Adrenal gland (tissue), 5 donors: ENCODE measurements at regions not wholly inside any gene's neighbourhood (a gene's known extent, or its start where the extent isn't known, plus 50 kb on each side); places are given as distances from the start of the nearest gene placed in this dataset.

Experiments used
- CTCF ChIP-seq, 6 experiments: fragments of 450-650 bp in 4 of 6; fragments of 200-600 bp in 2 of 6; sonication (generic) in 1 of 6; IDR thresholded peaks; 1 replicate in 5 of 6; 2 replicates in 1 of 6; pipeline versions ENCODE4 v1.5.1 to v1.8.0; 2016 to 2021; ENCODE audit warnings: antibody characterized with exemption in 6 of 6, mild to moderate bottlenecking in 2 of 6, moderate library complexity in 1 of 6
- POLR2A ChIP-seq, 2 donors: fragments of 450-650 bp; IDR thresholded peaks; one replicate each; pipeline ENCODE4 v1.6.1; 2017; ENCODE audit warnings: antibody characterized with exemption in 2 of 2, mild to moderate bottlenecking in 2 of 2, moderate library complexity in 1 of 2
- donor health status: DM: no; HTN: no; CAD: no.

GRCh38 chr1:187794561-187794960 is 965.8 kb downstream of the PLA2G4A start:
- TF ChIP-seq CTCF (IDR thresholded peaks at IDR 0.05) = no peak
- no peak for TF ChIP-seq POLR2A (IDR thresholded peaks at IDR 0.05)
